Esophagus muscularis mucosa (tissue), 3 donors: ENCODE measurements at regions not wholly inside any gene's neighbourhood (a gene's known extent, or its start where the extent isn't known, plus 50 kb on each side); places are given as distances from the start of the nearest gene placed in this dataset.

Source experiments
- CTCF ChIP-seq, 3 experiments: fragments of 200-600 bp in 2 of 3; fragments of 450-650 bp in 1 of 3; sonication (generic) in 2 of 3; IDR thresholded peaks; one replicate each; pipeline ENCODE4 v1.5.1; 2017 to 2019; ENCODE audit warnings: antibody characterized with exemption in 3 of 3, mild to moderate bottlenecking in 2 of 3, moderate library complexity in 1 of 3
- EP300 ChIP-seq: sonication (generic); formaldehyde crosslinking; IDR thresholded peaks from one replicate; pipeline ENCODE4 v1.6.1; 2017; ENCODE audit warnings: antibody characterized with exemption

GRCh38 chr4:89664521-89664920, 172.4 kb downstream of the SNCA start:
- TF ChIP-seq CTCF (IDR thresholded peaks at IDR 0.05) (no peak), EP300 (no peak)
